Transverse colon (tissue), 4 donors: ENCODE measurements at regions not wholly inside any gene's neighbourhood (a gene's known extent, or its start where the extent isn't known, plus 50 kb on each side); places are given as distances from the start of the nearest gene placed in this dataset.

Source experiments
- DNase-seq: peaks from one replicate; pipeline ENCODE4 v3.0.0-alpha.2; 2019
- H3K27ac ChIP-seq, 4 donors: fragments of 200-600 bp; sonication (generic); 2 replicates each; pipeline ENCODE4 v1.5.1; 2016 to 2018; ENCODE audit warnings: inconsistent platforms in 4 of 4
- H3K27me3 ChIP-seq: fragments of 200-600 bp; sonication (generic); 2 replicates; pipeline ENCODE4 v1.5.1; 2017; ENCODE audit warnings: inconsistent platforms
- H3K36me3 ChIP-seq, 4 donors: fragments of 200-600 bp; sonication (generic); 2 replicates each; pipeline ENCODE4 v1.5.1; 2017 to 2019; ENCODE audit warnings: inconsistent platforms in 4 of 4
- H3K4me1 ChIP-seq, 4 donors: fragments of 200-600 bp; sonication (generic); 2 replicates each; pipeline ENCODE4 v1.5.1; 2017 to 2020; ENCODE audit warnings: inconsistent platforms in 4 of 4
- H3K4me3 ChIP-seq, 4 donors: fragments of 200-600 bp; sonication (generic); 1 replicate in 1 of 4; 2 replicates in 3 of 4; pipeline versions ENCODE4 v1.5.1 to v1.6.1; 2017 to 2019; ENCODE audit warnings: inconsistent platforms in 4 of 4
- H3K9me3 ChIP-seq, 2 donors: fragments of 200-600 bp; sonication (generic); 2 replicates each; pipeline ENCODE4 v1.5.1; 2017 to 2019; ENCODE audit warnings: inconsistent platforms in 2 of 2
- EP300 ChIP-seq: sonication (generic); formaldehyde crosslinking; IDR thresholded peaks from one replicate; pipeline ENCODE4 v1.6.1; 2017; ENCODE audit warnings: antibody characterized with exemption, low read depth
- POLR2A ChIP-seq: fragments of 450-650 bp; IDR thresholded peaks from one replicate; pipeline ENCODE4 v1.6.1; 2016; ENCODE audit warnings: antibody characterized with exemption, mild to moderate bottlenecking, moderate library complexity
- POLR2AphosphoS5 ChIP-seq, 3 donors: sonication (generic); formaldehyde crosslinking; IDR thresholded peaks; one replicate each; pipeline ENCODE4 v1.6.1; 2016; ENCODE audit warnings: antibody characterized with exemption in 3 of 3
- WGBS, 2 donors: methylation state at CpG; one replicate each; pipeline ENCODE4 v1.1.5; 2018; ENCODE audit warnings: low coverage in 1 of 2; 5-methylcytosine and 5-hydroxymethylcytosine counted together
- in situ Hi-C, 4 donors: fragments of 200-750 bp; cut with MboI; loops; one replicate each; pipeline versions ENCODE4 v1.15.0 to v1.15.1; 2017; ENCODE audit warnings: low sequenced_read_pairs in 3 of 4, low pct_ligation_motif_present in 1 of 4, low pct_unique_long_range_greater_than_20kb in 1 of 4
- intact Hi-C: fragments of 100-400 bp; cut with DNase I; formaldehyde crosslinking; loops from one replicate; pipeline ENCODE4 v1.15.1; 2023; ENCODE audit warnings: low total_unique reads
- TF ChIP-seq, protein P1 (sequence below), 5 experiments: fragments of 200-600 bp in 3 of 5; fragments of 450-650 bp in 2 of 5; sonication (generic) in 3 of 5; IDR thresholded peaks; 1 replicate in 2 of 5; 2 replicates in 3 of 5; pipeline ENCODE4 v1.5.1; 2016 to 2017; ENCODE audit warnings: antibody characterized with exemption in 5 of 5, inconsistent platforms in 3 of 5, mild to moderate bottlenecking in 2 of 5, moderate library complexity in 1 of 5

DNA sequence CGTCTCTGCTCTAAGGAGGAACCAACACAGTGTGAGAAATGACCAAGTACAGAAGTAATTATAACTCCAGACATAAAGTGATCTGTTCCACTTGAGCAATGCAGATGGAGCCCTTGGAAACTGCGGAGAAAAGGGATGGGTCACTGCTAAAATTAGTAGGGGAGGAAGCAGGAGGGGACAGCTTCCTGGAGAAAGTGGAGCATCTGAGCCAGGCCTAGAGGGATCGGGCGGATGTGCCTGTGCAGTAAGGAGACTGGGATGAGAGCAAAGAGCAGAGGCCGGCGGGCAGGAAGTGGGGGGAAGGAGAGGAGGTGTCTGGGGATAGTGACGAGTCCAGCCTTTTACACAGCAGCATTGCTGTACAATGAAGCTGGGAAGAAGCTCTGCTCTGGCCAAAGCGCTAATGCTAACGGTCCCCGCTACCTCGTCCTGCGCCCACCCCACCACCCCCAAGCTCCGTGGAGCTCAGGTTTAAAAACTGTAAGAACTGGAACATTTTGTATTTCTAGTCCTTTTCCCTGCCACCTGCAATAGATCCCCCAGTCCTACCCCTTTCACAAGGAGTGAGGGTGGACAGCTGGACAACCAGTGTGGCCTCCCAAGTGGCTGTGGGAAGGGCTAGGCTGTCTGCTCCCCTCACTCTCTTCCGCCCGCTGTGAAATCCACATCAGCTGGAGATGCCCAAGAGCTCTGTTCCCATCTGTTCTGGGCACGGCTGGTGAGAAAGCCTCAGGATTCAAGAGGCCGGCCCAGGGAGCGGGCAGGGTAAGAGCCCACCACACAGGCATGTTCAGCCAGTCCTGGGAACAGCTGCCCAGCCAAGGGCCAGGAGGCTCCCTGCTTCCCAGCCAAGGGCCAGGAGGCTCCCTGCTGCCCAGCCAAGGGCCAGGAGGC, 53.0 kb upstream of the HES1 start:
- Histone ChIP-seq H3K4me1 (peaks cover 0 to 36% (median 25%) of the 10 kb centered on the region in 4 donors), H3K27me3 (no peaks in the 10 kb centered on the region), H3K4me3 (no peak overlapping the region), H3K36me3 (no peaks in the 10 kb centered on the region), H3K27ac (no peak overlapping the region), H3K9me3 (no peaks in the 10 kb centered on the region)
- in situ Hi-C loops (no loop called here), intact Hi-C loops (loop anchor here (10.0 kb wide), 1 partner anchor 232 kb away; no protein-coding TSS in a partner anchor)
- TF ChIP-seq POLR2A (no peak), POLR2AphosphoS5 (IDR thresholded peaks at IDR 0.05) (no peak), EP300 (no peak)
- TF ChIP-seq, protein P1, sequence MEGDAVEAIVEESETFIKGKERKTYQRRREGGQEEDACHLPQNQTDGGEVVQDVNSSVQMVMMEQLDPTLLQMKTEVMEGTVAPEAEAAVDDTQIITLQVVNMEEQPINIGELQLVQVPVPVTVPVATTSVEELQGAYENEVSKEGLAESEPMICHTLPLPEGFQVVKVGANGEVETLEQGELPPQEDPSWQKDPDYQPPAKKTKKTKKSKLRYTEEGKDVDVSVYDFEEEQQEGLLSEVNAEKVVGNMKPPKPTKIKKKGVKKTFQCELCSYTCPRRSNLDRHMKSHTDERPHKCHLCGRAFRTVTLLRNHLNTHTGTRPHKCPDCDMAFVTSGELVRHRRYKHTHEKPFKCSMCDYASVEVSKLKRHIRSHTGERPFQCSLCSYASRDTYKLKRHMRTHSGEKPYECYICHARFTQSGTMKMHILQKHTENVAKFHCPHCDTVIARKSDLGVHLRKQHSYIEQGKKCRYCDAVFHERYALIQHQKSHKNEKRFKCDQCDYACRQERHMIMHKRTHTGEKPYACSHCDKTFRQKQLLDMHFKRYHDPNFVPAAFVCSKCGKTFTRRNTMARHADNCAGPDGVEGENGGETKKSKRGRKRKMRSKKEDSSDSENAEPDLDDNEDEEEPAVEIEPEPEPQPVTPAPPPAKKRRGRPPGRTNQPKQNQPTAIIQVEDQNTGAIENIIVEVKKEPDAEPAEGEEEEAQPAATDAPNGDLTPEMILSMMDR (IDR thresholded peaks at IDR 0.05) = no peak
- no peak for DNase-seq
- WGBS, 2 donors = 74 to 86% methylated on average over 6 to 18 of the region's 18 CpGs

DNA sequence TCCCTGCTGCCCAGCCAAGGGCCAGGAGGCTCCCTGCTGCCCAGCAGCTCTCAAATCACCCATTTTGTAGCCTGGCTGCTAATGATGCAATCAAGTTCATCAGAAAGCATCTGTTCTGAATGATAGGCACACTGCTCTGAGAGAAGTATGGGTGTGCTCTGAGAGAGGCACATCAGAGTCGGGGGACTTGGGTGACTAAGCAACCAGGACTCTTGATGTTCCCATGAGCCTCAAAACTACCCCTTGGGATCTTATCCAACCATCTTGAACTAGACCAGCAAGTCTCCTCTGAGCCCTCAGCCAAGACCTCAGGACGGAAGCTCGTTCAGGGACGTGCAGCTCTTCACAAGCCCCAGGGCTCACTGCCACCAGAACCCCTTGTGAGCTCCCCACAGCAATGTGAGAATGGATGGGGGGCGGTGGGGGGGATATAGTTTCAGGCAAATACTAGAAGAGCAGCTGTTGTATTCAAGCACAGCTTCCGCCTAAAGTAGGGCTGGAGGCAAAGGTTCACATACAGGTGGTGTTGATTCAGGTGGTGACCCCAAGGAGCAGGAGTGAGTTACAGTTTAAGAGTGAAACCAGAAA, 52.2 kb upstream of the HES1 start:
- intact Hi-C loops (loop anchor here (10.0 kb wide), 1 partner anchor 231 kb away; no protein-coding TSS in a partner anchor), in situ Hi-C loops (no loop called here)
- no peaks in the 10 kb centered on the region for H3K36me3 ChIP-seq
- peaks cover 0 to 36% (median 25%) of the 10 kb centered on the region in 4 donors for H3K4me1 ChIP-seq
- no peak overlapping the region for H3K4me3 ChIP-seq
- no peak for DNase-seq
- no peaks in the 10 kb centered on the region for H3K27me3 ChIP-seq
- H3K9me3 ChIP-seq = no peaks in the 10 kb centered on the region
- 78 to 86% methylated on average over 1 to 6 of the region's 6 CpGs for WGBS, 2 donors
- no peak overlapping the region for H3K27ac ChIP-seq
- TF ChIP-seq, protein P1 (IDR thresholded peaks at IDR 0.05) = no peak
- TF ChIP-seq POLR2A (no peak), POLR2AphosphoS5 (IDR thresholded peaks at IDR 0.05) (no peak), EP300 (no peak)

DNA sequence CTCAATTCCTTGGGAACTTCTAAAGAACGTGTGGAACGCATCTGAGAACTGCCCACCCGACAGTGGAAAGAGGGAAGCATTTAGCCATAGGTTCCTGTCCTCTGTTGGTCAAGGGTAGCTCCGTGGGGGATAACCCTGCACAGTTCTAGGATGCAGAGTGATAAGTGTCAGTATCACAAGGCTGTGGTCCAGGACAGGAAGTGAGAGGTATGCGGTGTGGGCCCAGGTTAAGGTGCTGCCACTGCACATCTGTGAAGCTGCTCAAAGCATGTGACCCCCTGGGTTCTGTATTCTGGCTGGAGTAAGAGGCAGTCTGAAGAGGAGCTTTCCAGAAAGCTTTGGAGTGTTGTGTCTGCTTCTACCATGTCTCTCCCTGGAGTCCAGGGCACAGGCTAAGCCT, 51.7 kb upstream of the HES1 start:
- Histone ChIP-seq H3K27ac (no peak overlapping the region), H3K4me3 (no peak overlapping the region), H3K4me1 (peaks cover 0 to 37% (median 26%) of the 10 kb centered on the region in 4 donors), H3K36me3 (no peaks in the 10 kb centered on the region), H3K9me3 (no peaks in the 10 kb centered on the region), H3K27me3 (no peaks in the 10 kb centered on the region)
- intact Hi-C loops = loop anchor here (10.0 kb wide), 1 partner anchor 231 kb away; no protein-coding TSS in a partner anchor
- TF ChIP-seq, protein P1 (IDR thresholded peaks at IDR 0.05) = no peak
- TF ChIP-seq EP300 (no peak), POLR2A (no peak), POLR2AphosphoS5 (IDR thresholded peaks at IDR 0.05) (no peak)
- in situ Hi-C loops = no loop called here
- no peak for DNase-seq
- 79% methylated on average over 5 of the region's 5 CpGs; no CpG with 5 or more reads in 1 of the 2 donors for WGBS, 2 donors
